IPS DF 6.9 (cell line): ENCODE measurements at regions not wholly inside any gene's neighbourhood (a gene's known extent, or its start where the extent isn't known, plus 50 kb on each side); places are given as distances from the start of the nearest gene placed in this dataset.

ENCODE experiments used
- DNase-seq: peaks from one replicate; pipeline ENCODE4 v3.0.0-alpha.2; 2013; ENCODE audit warnings: low read depth, low spot score
- H3K27ac ChIP-seq: one replicate; pipeline ENCODE4 v1.5.1; 2013; ENCODE audit warnings: low read length, control low read depth
- H3K27me3 ChIP-seq: 2 replicates; pipeline ENCODE4 v1.6.1; 2013; ENCODE audit warnings: mild to moderate bottlenecking, low read length; ENCODE audit not compliant: control insufficient read depth, insufficient read depth
- H3K36me3 ChIP-seq: 2 replicates; pipeline ENCODE4 v1.6.1; 2013; ENCODE audit warnings: low read length; ENCODE audit not compliant: control insufficient read depth, insufficient read depth
- H3K4me1 ChIP-seq: 2 replicates; pipeline ENCODE4 v1.6.1; 2013; ENCODE audit warnings: low read length; ENCODE audit not compliant: control insufficient read depth, insufficient read depth
- H3K4me3 ChIP-seq: 2 replicates; pipeline ENCODE4 v1.5.1; 2013; ENCODE audit warnings: mild to moderate bottlenecking, low read length
- H3K9me3 ChIP-seq: 2 replicates; pipeline ENCODE4 v1.6.1; 2013; ENCODE audit warnings: low read length, inconsistent platforms; ENCODE audit not compliant: control insufficient read depth, insufficient read depth
- WGBS: extraction: QIAGEN DNeasy Blood & Tissue Kit; methylation state at CpG from one replicate; pipeline ENCODE4 v1.1.7; 2013; ENCODE audit warnings: mixed read lengths, missing lambda C conversion rate; ENCODE audit not compliant: insufficient read length, insufficient coverage; 5-methylcytosine and 5-hydroxymethylcytosine counted together

- no peaks in the 10 kb centered on the region for H3K4me1 ChIP-seq
- H3K36me3 ChIP-seq, result no peaks in the 10 kb centered on the region
- no peaks in the 10 kb centered on the region for H3K9me3 ChIP-seq
- DNase-seq, result no peak
- no peak overlapping the region for H3K4me3 ChIP-seq
- no CpG with 5 or more reads among the region's 9 CpGs for WGBS
- H3K27ac ChIP-seq, result no peak overlapping the region
- no peaks in the 10 kb centered on the region for H3K27me3 ChIP-seq
Observed at GRCh38 chr5:39586185-39586584, 161.4 kb upstream of the DAB2 start.

GRCh38 chr5:39584927-39585326 is 160.1 kb upstream of the DAB2 start:
- Histone ChIP-seq H3K27me3 (no peaks in the 10 kb centered on the region), H3K36me3 (no peaks in the 10 kb centered on the region), H3K9me3 (no peaks in the 10 kb centered on the region), H3K4me3 (no peak overlapping the region), H3K27ac (no peak overlapping the region), H3K4me1 (no peaks in the 10 kb centered on the region)
- DNase-seq, result no peak
- WGBS, result no CpG with 5 or more reads among the region's 2 CpGs

GRCh38 chr5:39580702-39581453 is 156.1 kb upstream of the DAB2 start:
- Histone ChIP-seq H3K4me1 (no peaks in the 10 kb centered on the region), H3K27me3 (no peaks in the 10 kb centered on the region), H3K9me3 (no peaks in the 10 kb centered on the region), H3K4me3 (no peak overlapping the region), H3K27ac (no peak overlapping the region), H3K36me3 (no peaks in the 10 kb centered on the region)
- no peak for DNase-seq
- WGBS, result no CpG with 5 or more reads among the region's 1 CpG

- H3K4me1 ChIP-seq, result no peaks in the 10 kb centered on the region
- no peaks in the 10 kb centered on the region for H3K9me3 ChIP-seq
- no CpG with 5 or more reads among the region's 3 CpGs for WGBS
- H3K36me3 ChIP-seq, result no peaks in the 10 kb centered on the region
- no peak for DNase-seq
- H3K27ac ChIP-seq, result no peak overlapping the region
- H3K4me3 ChIP-seq, result no peak overlapping the region
- no peaks in the 10 kb centered on the region for H3K27me3 ChIP-seq
Observed at GRCh38 chr5:39579750-39580149, 155.0 kb upstream of the DAB2 start.

GRCh38 chr5:39578887-39579497 is 154.2 kb upstream of the DAB2 start:
- no CpG with 5 or more reads among the region's 2 CpGs for WGBS
- Histone ChIP-seq H3K4me3 (no peak overlapping the region), H3K9me3 (no peaks in the 10 kb centered on the region), H3K36me3 (no peaks in the 10 kb centered on the region), H3K4me1 (no peaks in the 10 kb centered on the region), H3K27me3 (no peaks in the 10 kb centered on the region), H3K27ac (no peak overlapping the region)
- no peak for DNase-seq

- no peak for DNase-seq
- Histone ChIP-seq H3K27me3 (no peaks in the 10 kb centered on the region), H3K9me3 (no peaks in the 10 kb centered on the region), H3K4me3 (no peak overlapping the region), H3K4me1 (no peaks in the 10 kb centered on the region), H3K36me3 (no peaks in the 10 kb centered on the region), H3K27ac (no peak overlapping the region)
- WGBS, result no CpG with 5 or more reads among the region's 2 CpGs
Observed at GRCh38 chr5:39577529-39577928, 152.7 kb upstream of the DAB2 start.

- Histone ChIP-seq H3K27ac (no peak overlapping the region), H3K36me3 (no peaks in the 10 kb centered on the region), H3K4me1 (no peaks in the 10 kb centered on the region; the same call in 1 of the 2 replicates), H3K9me3 (no peaks in the 10 kb centered on the region), H3K4me3 (no peak overlapping the region), H3K27me3 (no peaks in the 10 kb centered on the region)
- DNase-seq, result no peak
- no CpG with 5 or more reads among the region's 4 CpGs for WGBS
Observed at GRCh38 chr5:39570403-39571027, 145.7 kb upstream of the DAB2 start.

GRCh38 chr5:39569857-39570256 is 145.1 kb upstream of the DAB2 start:
- DNase-seq, result no peak
- Histone ChIP-seq H3K9me3 (no peaks in the 10 kb centered on the region), H3K4me3 (no peak overlapping the region), H3K27me3 (no peaks in the 10 kb centered on the region), H3K36me3 (no peaks in the 10 kb centered on the region), H3K4me1 (no peaks in the 10 kb centered on the region; the same call in 1 of the 2 replicates), H3K27ac (no peak overlapping the region)
- WGBS, result no CpG with 5 or more reads among the region's 3 CpGs

- Histone ChIP-seq H3K9me3 (no peaks in the 10 kb centered on the region), H3K4me1 (no peaks in the 10 kb centered on the region; the same call in 1 of the 2 replicates), H3K27me3 (no peaks in the 10 kb centered on the region), H3K27ac (no peak overlapping the region), H3K4me3 (no peak overlapping the region), H3K36me3 (no peaks in the 10 kb centered on the region)
- no peak for DNase-seq
Observed at GRCh38 chr5:39566891-39567290, 142.1 kb upstream of the DAB2 start.

- Histone ChIP-seq H3K4me3 (no peak overlapping the region), H3K9me3 (no peaks in the 10 kb centered on the region), H3K36me3 (no peaks in the 10 kb centered on the region), H3K27me3 (no peaks in the 10 kb centered on the region), H3K27ac (no peak overlapping the region), H3K4me1 (no peaks in the 10 kb centered on the region; the same call in 1 of the 2 replicates)
- no peak for DNase-seq
- WGBS, result no CpG with 5 or more reads among the region's 3 CpGs
Observed at GRCh38 chr5:39566029-39566428, 141.2 kb upstream of the DAB2 start.
